SK-N-SH treated with all-trans-retinoic acid at 6 μM for 48 hours (cell line): ENCODE measurements at regions not wholly inside any gene's neighbourhood (a gene's known extent, or its start where the extent isn't known, plus 50 kb on each side); places are given as distances from the start of the nearest gene placed in this dataset.
"Not testable (repeated sequence)": the region's sequence is repeated elsewhere in the genome, so short reads cannot be mapped to it uniquely, and the experiment has no call there.

ENCODE experiments used
- ATAC-seq: fragments of 200-7000 bp; cut with Tn5 transposase; 3 replicates; pipeline ENCODE4 v1.9.1; 2020; ENCODE audit warnings: mild to moderate bottlenecking, moderate library complexity
- ARNTL ChIP-seq: fragments of 450-650 bp; formaldehyde crosslinking; IDR thresholded peaks from 2 replicates; pipeline ENCODE4 v1.5.0; 2020; ENCODE audit warnings: low read depth, mild to moderate bottlenecking, moderate library complexity, borderline replicate concordance
- BACH2 ChIP-seq: fragments of 250-450 bp; sonication (Bioruptor Pico); IDR thresholded peaks from 2 replicates; pipeline ENCODE4 v1.9.0; 2021; ENCODE audit warnings: mild to moderate bottlenecking, borderline replicate concordance
- CSDC2 ChIP-seq: fragments of 250-450 bp; sonication (Bioruptor Pico); IDR thresholded peaks from 2 replicates; pipeline ENCODE4 v1.5.0; 2020; ENCODE audit warnings: mild to moderate bottlenecking, moderate library complexity
- ESRRG ChIP-seq: fragments of 250-450 bp; sonication (Bioruptor Pico); IDR thresholded peaks from 2 replicates; pipeline ENCODE4 v1.6.1; 2021; ENCODE audit warnings: mild to moderate bottlenecking
- GLIS3 ChIP-seq: fragments of 250-450 bp; sonication (Bioruptor Pico); IDR thresholded peaks from 2 replicates; pipeline ENCODE4 v1.5.0; 2020; ENCODE audit warnings: mild to moderate bottlenecking, moderate library complexity
- ISL1 ChIP-seq: fragments of 250-450 bp; sonication (Bioruptor Pico); IDR thresholded peaks from 2 replicates; pipeline ENCODE4 v2.1.2; 2022; ENCODE audit warnings: mild to moderate bottlenecking, moderate library complexity
- OSR1 ChIP-seq: fragments of 250-450 bp; sonication (Bioruptor Pico); IDR thresholded peaks from 2 replicates; pipeline ENCODE4 v1.8.0; 2022; ENCODE audit warnings: moderate library complexity, mild to moderate bottlenecking, inconsistent platforms
- PATZ1 ChIP-seq: fragments of 250-450 bp; sonication (Bioruptor Pico); IDR thresholded peaks from 2 replicates; pipeline ENCODE4 v1.8.0; 2020; ENCODE audit warnings: mild to moderate bottlenecking, moderate library complexity, borderline replicate concordance
- PPARA ChIP-seq: fragments of 250-450 bp; sonication (Bioruptor Pico); IDR thresholded peaks from 2 replicates; pipeline ENCODE4 v1.5.0; 2020; ENCODE audit warnings: mild to moderate bottlenecking, borderline replicate concordance
- RARB ChIP-seq: fragments of 250-450 bp; sonication (Bioruptor Pico); IDR thresholded peaks from 2 replicates; pipeline ENCODE4 v1.8.0; 2021; ENCODE audit warnings: mild to moderate bottlenecking, moderate library complexity
- SNAI2 ChIP-seq: fragments of 250-450 bp; sonication (Bioruptor Pico); IDR thresholded peaks from 2 replicates; pipeline ENCODE4 v1.5.0; 2020; ENCODE audit warnings: mild to moderate bottlenecking, moderate library complexity
- TCF4 ChIP-seq: fragments of 250-450 bp; sonication (Bioruptor Pico); IDR thresholded peaks from 2 replicates; pipeline ENCODE4 v1.8.0; 2021; ENCODE audit warnings: mild to moderate bottlenecking, moderate library complexity, borderline replicate concordance
- ZC3H10 ChIP-seq: fragments of 250-450 bp; sonication (Bioruptor Pico); IDR thresholded peaks from 2 replicates; pipeline ENCODE4 v1.5.1; 2021; ENCODE audit warnings: mild to moderate bottlenecking, moderate library complexity
- ZFP3 ChIP-seq: fragments of 250-450 bp; sonication (Bioruptor Pico); IDR thresholded peaks from 2 replicates; pipeline ENCODE4 v1.5.0; 2020; ENCODE audit warnings: mild to moderate bottlenecking, moderate library complexity
- ZFP30 ChIP-seq: fragments of 450-650 bp; formaldehyde crosslinking; IDR thresholded peaks from 2 replicates; pipeline ENCODE4 v1.5.0; 2022; ENCODE audit warnings: mild to moderate bottlenecking, moderate library complexity
- ZNF565 ChIP-seq: fragments of 450-650 bp; formaldehyde crosslinking; conservative IDR thresholded peaks from 2 replicates; pipeline ENCODE4 v1.5.0; 2020; ENCODE audit warnings: low read depth, mild to moderate bottlenecking, moderate library complexity
- ZNF70 ChIP-seq: fragments of 450-650 bp; formaldehyde crosslinking; IDR thresholded peaks from 2 replicates; pipeline ENCODE4 v1.5.0; 2020; ENCODE audit warnings: mild to moderate bottlenecking, moderate library complexity
- ZNF8 ChIP-seq: fragments of 450-650 bp; formaldehyde crosslinking; IDR thresholded peaks from 2 replicates; pipeline ENCODE4 v1.5.0; 2020; ENCODE audit warnings: mild to moderate bottlenecking, moderate library complexity
- TF ChIP-seq, protein P1 (sequence below): fragments of 250-450 bp; sonication (Bioruptor Pico); IDR thresholded peaks from 2 replicates; pipeline ENCODE4 v1.5.1; 2021; ENCODE audit warnings: mild to moderate bottlenecking, moderate library complexity
- TF ChIP-seq, protein P2 (sequence below): fragments of 250-450 bp; sonication (Bioruptor Pico); IDR thresholded peaks from 2 replicates; pipeline ENCODE4 v1.8.0; 2021; ENCODE audit warnings: low read depth, mild to moderate bottlenecking, moderate library complexity, borderline replicate concordance
- TF ChIP-seq, protein P3 (sequence below): fragments of 250-450 bp; sonication (Bioruptor Pico); IDR thresholded peaks from 2 replicates; pipeline ENCODE4 v1.5.0; 2020; ENCODE audit warnings: mild to moderate bottlenecking, moderate library complexity

GRCh38 chrX:121763671-121764070 lies 716.3 kb downstream of the GLUD2 start:
- no peak for ATAC-seq
- TF ChIP-seq PPARA = no peak
- TF ChIP-seq, protein P1, sequence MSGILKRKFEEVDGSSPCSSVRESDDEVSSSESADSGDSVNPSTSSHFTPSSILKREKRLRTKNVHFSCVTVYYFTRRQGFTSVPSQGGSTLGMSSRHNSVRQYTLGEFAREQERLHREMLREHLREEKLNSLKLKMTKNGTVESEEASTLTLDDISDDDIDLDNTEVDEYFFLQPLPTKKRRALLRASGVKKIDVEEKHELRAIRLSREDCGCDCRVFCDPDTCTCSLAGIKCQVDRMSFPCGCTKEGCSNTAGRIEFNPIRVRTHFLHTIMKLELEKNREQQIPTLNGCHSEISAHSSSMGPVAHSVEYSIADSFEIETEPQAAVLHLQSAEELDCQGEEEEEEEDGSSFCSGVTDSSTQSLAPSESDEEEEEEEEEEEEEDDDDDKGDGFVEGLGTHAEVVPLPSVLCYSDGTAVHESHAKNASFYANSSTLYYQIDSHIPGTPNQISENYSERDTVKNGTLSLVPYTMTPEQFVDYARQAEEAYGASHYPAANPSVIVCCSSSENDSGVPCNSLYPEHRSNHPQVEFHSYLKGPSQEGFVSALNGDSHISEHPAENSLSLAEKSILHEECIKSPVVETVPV (CRISPR knock-in tag) = no peak
- no peak for TF ChIP-seq PATZ1 (CRISPR knock-in tag)
- no peak for TF ChIP-seq ISL1
- no peak for TF ChIP-seq SNAI2 (CRISPR knock-in tag)
- TF ChIP-seq ZNF8 (CRISPR knock-in tag) = no peak
- TF ChIP-seq ZNF70 (CRISPR knock-in tag) = no peak
- TF ChIP-seq RARB (CRISPR knock-in tag) = no peak
- no peak for TF ChIP-seq ZFP3
- no peak for TF ChIP-seq BACH2 (CRISPR knock-in tag)
- TF ChIP-seq ZFP30 (CRISPR knock-in tag) = no peak
- TF ChIP-seq GLIS3 (CRISPR knock-in tag) = no peak
- no peak for TF ChIP-seq OSR1 (CRISPR knock-in tag)
- no peak for TF ChIP-seq TCF4 (CRISPR knock-in tag)
- TF ChIP-seq, protein P2, sequence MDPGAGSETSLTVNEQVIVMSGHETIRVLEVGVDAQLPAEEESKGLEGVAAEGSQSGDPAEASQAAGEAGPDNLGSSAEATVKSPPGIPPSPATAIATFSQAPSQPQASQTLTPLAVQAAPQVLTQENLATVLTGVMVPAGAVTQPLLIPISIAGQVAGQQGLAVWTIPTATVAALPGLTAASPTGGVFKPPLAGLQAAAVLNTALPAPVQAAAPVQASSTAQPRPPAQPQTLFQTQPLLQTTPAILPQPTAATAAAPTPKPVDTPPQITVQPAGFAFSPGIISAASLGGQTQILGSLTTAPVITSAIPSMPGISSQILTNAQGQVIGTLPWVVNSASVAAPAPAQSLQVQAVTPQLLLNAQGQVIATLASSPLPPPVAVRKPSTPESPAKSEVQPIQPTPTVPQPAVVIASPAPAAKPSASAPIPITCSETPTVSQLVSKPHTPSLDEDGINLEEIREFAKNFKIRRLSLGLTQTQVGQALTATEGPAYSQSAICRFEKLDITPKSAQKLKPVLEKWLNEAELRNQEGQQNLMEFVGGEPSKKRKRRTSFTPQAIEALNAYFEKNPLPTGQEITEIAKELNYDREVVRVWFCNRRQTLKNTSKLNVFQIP (CRISPR knock-in tag) = no peak
- TF ChIP-seq ZNF565 (CRISPR knock-in tag) = no peak
- TF ChIP-seq, protein P3, sequence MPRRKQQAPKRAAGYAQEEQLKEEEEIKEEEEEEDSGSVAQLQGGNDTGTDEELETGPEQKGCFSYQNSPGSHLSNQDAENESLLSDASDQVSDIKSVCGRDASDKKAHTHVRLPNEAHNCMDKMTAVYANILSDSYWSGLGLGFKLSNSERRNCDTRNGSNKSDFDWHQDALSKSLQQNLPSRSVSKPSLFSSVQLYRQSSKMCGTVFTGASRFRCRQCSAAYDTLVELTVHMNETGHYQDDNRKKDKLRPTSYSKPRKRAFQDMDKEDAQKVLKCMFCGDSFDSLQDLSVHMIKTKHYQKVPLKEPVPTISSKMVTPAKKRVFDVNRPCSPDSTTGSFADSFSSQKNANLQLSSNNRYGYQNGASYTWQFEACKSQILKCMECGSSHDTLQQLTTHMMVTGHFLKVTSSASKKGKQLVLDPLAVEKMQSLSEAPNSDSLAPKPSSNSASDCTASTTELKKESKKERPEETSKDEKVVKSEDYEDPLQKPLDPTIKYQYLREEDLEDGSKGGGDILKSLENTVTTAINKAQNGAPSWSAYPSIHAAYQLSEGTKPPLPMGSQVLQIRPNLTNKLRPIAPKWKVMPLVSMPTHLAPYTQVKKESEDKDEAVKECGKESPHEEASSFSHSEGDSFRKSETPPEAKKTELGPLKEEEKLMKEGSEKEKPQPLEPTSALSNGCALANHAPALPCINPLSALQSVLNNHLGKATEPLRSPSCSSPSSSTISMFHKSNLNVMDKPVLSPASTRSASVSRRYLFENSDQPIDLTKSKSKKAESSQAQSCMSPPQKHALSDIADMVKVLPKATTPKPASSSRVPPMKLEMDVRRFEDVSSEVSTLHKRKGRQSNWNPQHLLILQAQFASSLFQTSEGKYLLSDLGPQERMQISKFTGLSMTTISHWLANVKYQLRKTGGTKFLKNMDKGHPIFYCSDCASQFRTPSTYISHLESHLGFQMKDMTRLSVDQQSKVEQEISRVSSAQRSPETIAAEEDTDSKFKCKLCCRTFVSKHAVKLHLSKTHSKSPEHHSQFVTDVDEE = no peak
- no peak for TF ChIP-seq ESRRG (CRISPR knock-in tag)
- no peak for TF ChIP-seq ARNTL (CRISPR knock-in tag)
- TF ChIP-seq ZC3H10 (CRISPR knock-in tag) = no peak

- not testable (repeated sequence) for ATAC-seq
These were observed 720.8 kb downstream of the GLUD2 start for GRCh38 chrX:121768210-121768609.

- TF ChIP-seq ZNF8 (CRISPR knock-in tag) = no peak
- TF ChIP-seq GLIS3 (CRISPR knock-in tag) = no peak
- TF ChIP-seq CSDC2 (CRISPR knock-in tag) = no peak
- TF ChIP-seq ISL1 = no peak
- ATAC-seq = no peak
These were observed 734.6 kb downstream of the GLUD2 start for GRCh38 chrX:121781991-121782390.

- TF ChIP-seq, protein P3 = no peak
- TF ChIP-seq ZFP3 (no peak), OSR1 (CRISPR knock-in tag) (no peak), BACH2 (CRISPR knock-in tag) (no peak), ESRRG (CRISPR knock-in tag) (no peak), ARNTL (CRISPR knock-in tag) (no peak), ZNF70 (CRISPR knock-in tag) (no peak), GLIS3 (CRISPR knock-in tag) (no peak), SNAI2 (CRISPR knock-in tag) (no peak)
- TF ChIP-seq, protein P1 (CRISPR knock-in tag) = no peak
- TF ChIP-seq, protein P2 (CRISPR knock-in tag) = no peak
- ATAC-seq = no peak
These were observed 735.1 kb downstream of the GLUD2 start for GRCh38 chrX:121782544-121782943.
